ENCODE measurements at regions not wholly inside any gene's neighbourhood (a gene's known extent, or its start where the extent isn't known, plus 50 kb on each side); places are given as distances from the start of the nearest gene placed in this dataset.
"Not testable (repeated sequence)": the region's sequence is repeated elsewhere in the genome, so short reads cannot be mapped to it uniquely, and the experiment has no call there.

GRCh38 chr14:41476526-41476925 is 130.2 kb upstream of the LRFN5 start:
- no peak overlapping the region for H3K4me3 ChIP-seq (ENCODE audit: low read length)
- DNase-seq (ENCODE audit: low read depth): no peak
- TF ChIP-seq CTCF (conservative IDR thresholded peaks at IDR 0.05; ENCODE audit: low read length): no peak

- no peak for DNase-seq (ENCODE audit: low read depth)
- H3K4me3 ChIP-seq (ENCODE audit: low read length): no peak overlapping the region
- no peak for TF ChIP-seq CTCF (conservative IDR thresholded peaks at IDR 0.05; ENCODE audit: low read length)
These were observed 145.3 kb upstream of the LRFN5 start for GRCh38 chr14:41461380-41461779.

GRCh38 chr14:41457393-41457792 is 149.3 kb upstream of the LRFN5 start:
- H3K4me3 ChIP-seq (ENCODE audit: low read length): no peak overlapping the region
- no peak for TF ChIP-seq CTCF (conservative IDR thresholded peaks at IDR 0.05; ENCODE audit: low read length)
- no peak for DNase-seq (ENCODE audit: low read depth)

- TF ChIP-seq CTCF (conservative IDR thresholded peaks at IDR 0.05; ENCODE audit: low read length): no peak
- H3K4me3 ChIP-seq (ENCODE audit: low read length): no peak overlapping the region
These were observed 157.6 kb upstream of the LRFN5 start for GRCh38 chr14:41449066-41449465.

GRCh38 chr14:41446008-41446407 is 160.7 kb upstream of the LRFN5 start:
- DNase-seq (ENCODE audit: low read depth): no peak
- H3K4me3 ChIP-seq (ENCODE audit: low read length): no peak overlapping the region
- TF ChIP-seq CTCF (conservative IDR thresholded peaks at IDR 0.05; ENCODE audit: low read length): no peak

More at GRCh38 chr14:41449066-41449465, 157.6 kb upstream of the LRFN5 start:
- no peak for DNase-seq (ENCODE audit: low read depth)

GRCh38 chr14:41423503-41423902 is 183.2 kb upstream of the LRFN5 start:
- no peak for TF ChIP-seq CTCF (conservative IDR thresholded peaks at IDR 0.05; ENCODE audit: low read length)
- no peak overlapping the region for H3K4me3 ChIP-seq (ENCODE audit: low read length)
- DNase-seq (ENCODE audit: low read depth): no peak

GRCh38 chr14:41421308-41421707 is 185.4 kb upstream of the LRFN5 start:
- H3K4me3 ChIP-seq (ENCODE audit: low read length); DNase-seq (ENCODE audit: low read depth): not testable (repeated sequence)

- H3K4me3 ChIP-seq (ENCODE audit: low read length): no peak overlapping the region
- no peak for TF ChIP-seq CTCF (conservative IDR thresholded peaks at IDR 0.05; ENCODE audit: low read length)
- DNase-seq (ENCODE audit: low read depth): no peak
These were observed 187.0 kb upstream of the LRFN5 start for GRCh38 chr14:41419709-41420108.

Data from AG10803 (cell line).